ENCODE measurements at regions not wholly inside any gene's neighbourhood (a gene's known extent, or its start where the extent isn't known, plus 50 kb on each side); places are given as distances from the start of the nearest gene placed in this dataset.
"Not testable (repeated sequence)": the region's sequence is repeated elsewhere in the genome, so short reads cannot be mapped to it uniquely, and the experiment has no call there.

GRCh38 chr7:81492240-81492639 lies 277.6 kb downstream of the HGF start:
- H3K4me3 Mint-ChIP-seq = no peak overlapping the region
- H3K4me3 ChIP-seq (ENCODE audit: low read depth, low read length) = no peak overlapping the region
- H3K27ac ChIP-seq (ENCODE audit: insufficient read depth, low read length, poor library complexity, severe bottlenecking) = no peak overlapping the region
- H3K27ac Mint-ChIP-seq = no peak overlapping the region
- ATAC-seq (ENCODE audit: low read depth in 2 of 2) (no peak), DNase-seq (no peak)
- no peaks in the 10 kb centered on the region for H3K27me3 ChIP-seq (ENCODE audit: control insufficient read depth, insufficient read depth, low read length)
- no peaks in the 10 kb centered on the region for H3K36me3 ChIP-seq (ENCODE audit: control insufficient read depth, insufficient read depth, low read length)
- H3K27me3 Mint-ChIP-seq = no peaks in the 10 kb centered on the region
- H3K36me3 Mint-ChIP-seq = no peaks in the 10 kb centered on the region
- H3K4me1 ChIP-seq (ENCODE audit: control insufficient read depth, insufficient read depth, low read length, poor library complexity, severe bottlenecking) = no peaks in the 10 kb centered on the region
- no peaks in the 10 kb centered on the region for H3K4me1 Mint-ChIP-seq
- no peaks in the 10 kb centered on the region for H3K9me3 ChIP-seq (ENCODE audit: control insufficient read depth in 2 of 2, low read length in 2 of 2)
- H3K9me3 Mint-ChIP-seq = peaks cover 0 to 5% (median 1%) of the 10 kb centered on the region in 7 donors

GRCh38 chr7:81491573-81491972 lies 278.3 kb downstream of the HGF start:
- H3K9me3 ChIP-seq (ENCODE audit: control insufficient read depth in 2 of 2, low read length in 2 of 2) = no peaks in the 10 kb centered on the region
- no peaks in the 10 kb centered on the region for H3K36me3 ChIP-seq (ENCODE audit: control insufficient read depth, insufficient read depth, low read length)
- Mint-ChIP-seq H3K27me3 (no peaks in the 10 kb centered on the region), H3K4me3 (no peak overlapping the region), H3K4me1 (no peaks in the 10 kb centered on the region), H3K9me3 (peaks cover 0 to 5% (median 1%) of the 10 kb centered on the region in 7 donors), H3K27ac (no peak overlapping the region), H3K36me3 (no peaks in the 10 kb centered on the region)
- ATAC-seq (ENCODE audit: low read depth in 2 of 2) (no peak), DNase-seq (no peak)
- no peaks in the 10 kb centered on the region for H3K27me3 ChIP-seq (ENCODE audit: control insufficient read depth, insufficient read depth, low read length)
- no peak overlapping the region for H3K4me3 ChIP-seq (ENCODE audit: low read depth, low read length)
- no peak overlapping the region for H3K27ac ChIP-seq (ENCODE audit: insufficient read depth, low read length, poor library complexity, severe bottlenecking)
- no peaks in the 10 kb centered on the region for H3K4me1 ChIP-seq (ENCODE audit: control insufficient read depth, insufficient read depth, low read length, poor library complexity, severe bottlenecking)

DNA sequence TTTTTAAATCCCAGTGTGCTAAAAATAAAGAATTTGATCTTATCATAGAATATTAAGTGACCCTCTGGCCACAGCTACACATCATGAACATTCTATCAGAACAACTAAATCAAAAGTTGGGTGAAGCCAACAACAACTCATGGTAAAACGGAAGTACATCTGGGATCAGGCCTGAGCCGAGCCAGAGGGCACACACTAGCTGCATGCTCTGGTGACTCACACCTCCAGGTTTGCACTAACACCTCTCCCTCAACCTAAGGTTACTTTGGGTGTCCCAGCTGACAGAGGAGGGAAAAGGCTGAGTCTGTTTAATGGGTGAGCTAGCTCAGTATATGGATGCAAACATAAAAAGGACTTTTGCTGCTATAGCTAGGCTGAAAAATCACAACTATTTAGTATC lies 281.6 kb downstream of the HGF start:
- ATAC-seq (ENCODE audit: low read depth in 2 of 2) (no peak), DNase-seq (no peak)
- H3K9me3 Mint-ChIP-seq = peaks cover 0 to 5% (median 1%) of the 10 kb centered on the region in 7 donors
- no peaks in the 10 kb centered on the region for H3K36me3 Mint-ChIP-seq
- H3K36me3 ChIP-seq (ENCODE audit: control insufficient read depth, insufficient read depth, low read length) = no peaks in the 10 kb centered on the region
- H3K4me3 Mint-ChIP-seq = no peak overlapping the region
- no peaks in the 10 kb centered on the region for H3K4me1 ChIP-seq (ENCODE audit: control insufficient read depth, insufficient read depth, low read length, poor library complexity, severe bottlenecking)
- no peaks in the 10 kb centered on the region for H3K27me3 Mint-ChIP-seq
- H3K27me3 ChIP-seq (ENCODE audit: control insufficient read depth, insufficient read depth, low read length) = no peaks in the 10 kb centered on the region
- H3K9me3 ChIP-seq (ENCODE audit: control insufficient read depth in 2 of 2, low read length in 2 of 2) = no peaks in the 10 kb centered on the region
- H3K4me3 ChIP-seq (ENCODE audit: low read depth, low read length) = no peak overlapping the region
- no peak overlapping the region for H3K27ac Mint-ChIP-seq
- H3K27ac ChIP-seq (ENCODE audit: insufficient read depth, low read length, poor library complexity, severe bottlenecking) = no peak overlapping the region
- H3K4me1 Mint-ChIP-seq = no peaks in the 10 kb centered on the region

DNA sequence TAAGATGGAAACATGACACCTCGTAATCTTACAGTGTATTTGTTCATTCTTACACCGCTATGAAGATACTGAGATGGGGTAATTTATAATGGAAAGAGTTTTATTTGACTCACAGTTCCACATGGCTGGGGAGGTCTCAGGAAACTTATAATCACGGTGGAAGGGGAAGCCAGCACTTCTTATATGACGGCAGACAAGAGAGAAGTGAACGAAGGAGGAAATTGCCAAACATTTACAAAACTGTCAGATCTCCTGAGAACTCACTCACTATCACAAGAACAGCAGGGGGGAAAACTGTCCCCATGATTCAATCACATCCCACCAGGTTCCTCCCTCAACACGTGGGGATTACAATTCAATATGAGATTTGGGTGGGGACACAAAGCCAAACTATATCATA lies 282.3 kb downstream of the HGF start:
- H3K4me3 Mint-ChIP-seq = no peak overlapping the region
- Histone ChIP-seq H3K27ac (ENCODE audit: insufficient read depth, low read length, poor library complexity, severe bottlenecking) (no peak overlapping the region), H3K27me3 (ENCODE audit: control insufficient read depth, insufficient read depth, low read length) (no peaks in the 10 kb centered on the region), H3K9me3 (ENCODE audit: control insufficient read depth in 2 of 2, low read length in 2 of 2) (no peaks in the 10 kb centered on the region), H3K4me3 (ENCODE audit: low read depth, low read length) (no peak overlapping the region), H3K4me1 (ENCODE audit: control insufficient read depth, insufficient read depth, low read length, poor library complexity, severe bottlenecking) (no peaks in the 10 kb centered on the region), H3K36me3 (ENCODE audit: control insufficient read depth, insufficient read depth, low read length) (no peaks in the 10 kb centered on the region)
- peaks cover 0 to 5% (median 1%) of the 10 kb centered on the region in 7 donors for H3K9me3 Mint-ChIP-seq
- no peaks in the 10 kb centered on the region for H3K27me3 Mint-ChIP-seq
- no peak overlapping the region for H3K27ac Mint-ChIP-seq
- no peak for ATAC-seq (ENCODE audit: low read depth in 2 of 2)
- H3K4me1 Mint-ChIP-seq = no peaks in the 10 kb centered on the region
- no peak for DNase-seq
- H3K36me3 Mint-ChIP-seq = no peaks in the 10 kb centered on the region

- Mint-ChIP-seq H3K27ac (no peak overlapping the region), H3K9me3 (peaks cover 0 to 5% (median 0%) of the 10 kb centered on the region in 7 donors), H3K27me3 (no peaks in the 10 kb centered on the region), H3K4me1 (no peaks in the 10 kb centered on the region), H3K4me3 (no peak overlapping the region), H3K36me3 (no peaks in the 10 kb centered on the region)
- H3K4me3 ChIP-seq (ENCODE audit: low read depth, low read length) = no peak overlapping the region
- no peak overlapping the region for H3K27ac ChIP-seq (ENCODE audit: insufficient read depth, low read length, poor library complexity, severe bottlenecking)
- no peaks in the 10 kb centered on the region for H3K36me3 ChIP-seq (ENCODE audit: control insufficient read depth, insufficient read depth, low read length)
- H3K27me3 ChIP-seq (ENCODE audit: control insufficient read depth, insufficient read depth, low read length) = no peaks in the 10 kb centered on the region
- ATAC-seq (ENCODE audit: low read depth in 2 of 2) (no peak), DNase-seq (no peak)
- no peaks in the 10 kb centered on the region for H3K9me3 ChIP-seq (ENCODE audit: control insufficient read depth in 2 of 2, low read length in 2 of 2)
- no peaks in the 10 kb centered on the region for H3K4me1 ChIP-seq (ENCODE audit: control insufficient read depth, insufficient read depth, low read length, poor library complexity, severe bottlenecking)
Observed at GRCh38 chr7:81484261-81484660, 285.6 kb downstream of the HGF start.

GRCh38 chr7:81482600-81483186 lies 287.2 kb downstream of the HGF start:
- Histone ChIP-seq H3K36me3 (ENCODE audit: control insufficient read depth, insufficient read depth, low read length) (no peaks in the 10 kb centered on the region), H3K4me1 (ENCODE audit: control insufficient read depth, insufficient read depth, low read length, poor library complexity, severe bottlenecking) (no peaks in the 10 kb centered on the region), H3K27ac (ENCODE audit: insufficient read depth, low read length, poor library complexity, severe bottlenecking) (no peak overlapping the region), H3K27me3 (ENCODE audit: control insufficient read depth, insufficient read depth, low read length) (no peaks in the 10 kb centered on the region), H3K9me3 (ENCODE audit: control insufficient read depth in 2 of 2, low read length in 2 of 2) (no peaks in the 10 kb centered on the region), H3K4me3 (ENCODE audit: low read depth, low read length) (no peak overlapping the region)
- ATAC-seq (ENCODE audit: low read depth in 2 of 2) (no peak), DNase-seq (peak in 1 of 3 donors; percentile 24)
- H3K4me3 Mint-ChIP-seq = no peak overlapping the region
- no peaks in the 10 kb centered on the region for H3K36me3 Mint-ChIP-seq
- H3K27ac Mint-ChIP-seq = no peak overlapping the region
- H3K4me1 Mint-ChIP-seq = no peaks in the 10 kb centered on the region
- peaks cover 0 to 5% (median 0%) of the 10 kb centered on the region in 7 donors for H3K9me3 Mint-ChIP-seq
- H3K27me3 Mint-ChIP-seq = no peaks in the 10 kb centered on the region

GRCh38 chr7:81478664-81479063 lies 291.2 kb downstream of the HGF start:
- ATAC-seq (ENCODE audit: low read depth in 2 of 2) (no peak), DNase-seq (no peak)
- Histone ChIP-seq H3K4me1 (ENCODE audit: control insufficient read depth, insufficient read depth, low read length, poor library complexity, severe bottlenecking) (no peaks in the 10 kb centered on the region), H3K27me3 (ENCODE audit: control insufficient read depth, insufficient read depth, low read length) (no peaks in the 10 kb centered on the region), H3K27ac (ENCODE audit: insufficient read depth, low read length, poor library complexity, severe bottlenecking) (no peak overlapping the region), H3K9me3 (ENCODE audit: control insufficient read depth in 2 of 2, low read length in 2 of 2) (no peaks in the 10 kb centered on the region), H3K36me3 (ENCODE audit: control insufficient read depth, insufficient read depth, low read length) (no peaks in the 10 kb centered on the region), H3K4me3 (ENCODE audit: low read depth, low read length) (no peak overlapping the region)
- Mint-ChIP-seq H3K4me1 (no peaks in the 10 kb centered on the region), H3K36me3 (no peaks in the 10 kb centered on the region), H3K4me3 (no peak overlapping the region), H3K27ac (no peak overlapping the region), H3K9me3 (peaks cover 0 to 3% (median 0%) of the 10 kb centered on the region in 7 donors), H3K27me3 (no peaks in the 10 kb centered on the region)

GRCh38 chr7:81478201-81478600 lies 291.6 kb downstream of the HGF start:
- not testable (repeated sequence) for H3K27me3 Mint-ChIP-seq; H3K36me3 ChIP-seq (ENCODE audit: control insufficient read depth, insufficient read depth, low read length); H3K9me3 ChIP-seq (ENCODE audit: control insufficient read depth in 2 of 2, low read length in 2 of 2); H3K9me3 Mint-ChIP-seq; H3K36me3 Mint-ChIP-seq; ATAC-seq (ENCODE audit: low read depth in 2 of 2); H3K4me3 Mint-ChIP-seq; H3K4me3 ChIP-seq (ENCODE audit: low read depth, low read length); H3K4me1 ChIP-seq (ENCODE audit: control insufficient read depth, insufficient read depth, low read length, poor library complexity, severe bottlenecking); DNase-seq; H3K4me1 Mint-ChIP-seq; H3K27ac Mint-ChIP-seq; H3K27me3 ChIP-seq (ENCODE audit: control insufficient read depth, insufficient read depth, low read length); H3K27ac ChIP-seq (ENCODE audit: insufficient read depth, low read length, poor library complexity, severe bottlenecking)

All from CD4-positive, CD25-positive, alpha-beta regulatory T cell (primary cell).